ENCODE measurements at regions not wholly inside any gene's neighbourhood (a gene's known extent, or its start where the extent isn't known, plus 50 kb on each side); places are given as distances from the start of the nearest gene placed in this dataset.

DNA sequence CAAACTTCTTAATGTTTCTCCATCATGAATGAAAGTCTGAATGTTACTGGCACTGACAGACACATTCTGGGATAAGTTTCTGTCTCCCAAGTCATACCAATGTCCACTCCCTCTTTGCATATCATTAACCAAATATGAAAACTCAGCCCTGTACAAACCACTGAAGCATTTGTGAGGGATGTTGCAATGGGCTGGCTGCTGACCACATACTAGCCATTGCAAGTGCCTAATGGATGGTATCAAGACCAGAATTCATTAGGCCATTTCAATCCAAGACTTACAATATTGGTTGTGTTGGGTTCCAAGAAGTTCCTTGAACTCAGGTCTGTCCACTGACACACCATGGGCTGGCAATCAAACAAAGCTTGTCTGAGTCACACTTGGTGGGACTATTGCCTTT is 73.8 kb downstream of the CBLN2 start:
- in situ Hi-C loops (cut with MboI; ENCODE audit: low sequenced_read_pairs) = no loop called here

DNA sequence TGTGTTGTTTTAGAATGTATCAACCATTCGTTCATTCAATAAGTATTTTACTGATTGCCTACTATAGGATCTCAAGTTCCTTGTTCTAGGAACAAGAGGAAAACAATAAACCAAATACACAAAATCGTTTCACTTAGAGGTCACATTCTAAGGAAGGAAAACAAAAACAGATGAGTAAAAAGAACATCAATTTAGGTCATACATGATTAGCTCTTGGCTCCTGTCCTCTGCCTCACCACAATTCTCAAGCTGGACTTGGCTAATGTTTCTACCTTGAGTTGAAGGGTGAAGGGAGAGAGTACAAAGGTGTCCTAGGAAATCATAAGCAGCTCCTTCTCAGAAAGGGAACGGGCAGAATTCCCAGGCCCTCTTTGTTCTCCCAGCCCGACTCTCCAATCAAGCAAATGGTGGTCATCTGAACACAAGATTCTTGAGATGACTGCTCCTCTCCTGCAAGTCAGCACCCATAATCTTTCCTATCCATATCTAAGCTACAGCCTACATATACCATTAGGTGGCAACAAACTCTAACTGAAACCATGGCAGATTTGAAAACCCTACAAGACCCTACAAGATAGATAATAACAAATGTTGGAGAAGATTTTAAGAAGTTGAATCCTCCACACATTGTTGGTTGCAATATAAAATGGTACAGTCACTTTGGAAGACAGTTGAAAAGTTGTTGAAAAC is 76.0 kb downstream of the CBLN2 start:
- in situ Hi-C loops (cut with MboI; ENCODE audit: low sequenced_read_pairs) = no loop called here

DNA sequence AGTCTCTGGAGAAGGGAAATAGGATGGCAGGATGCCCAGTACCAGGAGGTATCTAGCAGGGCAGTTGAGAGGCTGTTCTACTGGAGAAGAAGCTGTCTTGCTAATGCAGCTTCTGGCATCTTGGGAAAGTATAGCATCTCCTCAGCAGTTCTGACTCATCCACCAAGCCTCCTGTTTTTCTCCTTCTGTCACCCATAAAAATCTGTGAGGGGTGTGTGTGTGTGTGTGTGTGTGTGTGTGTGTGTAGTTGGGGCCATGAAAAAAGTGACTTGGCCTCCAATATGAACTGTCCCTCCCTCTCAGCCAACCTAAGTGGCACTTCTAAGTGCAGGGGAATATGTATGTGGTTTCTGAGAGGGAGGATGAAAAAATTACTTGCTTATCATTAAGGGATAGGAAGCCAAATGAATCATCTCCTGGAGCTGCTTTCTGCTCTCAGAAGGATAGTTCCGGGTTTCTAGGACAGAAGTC is 83.9 kb downstream of the CBLN2 start:
- in situ Hi-C loops (cut with MboI; ENCODE audit: low sequenced_read_pairs) = no loop called here

DNA sequence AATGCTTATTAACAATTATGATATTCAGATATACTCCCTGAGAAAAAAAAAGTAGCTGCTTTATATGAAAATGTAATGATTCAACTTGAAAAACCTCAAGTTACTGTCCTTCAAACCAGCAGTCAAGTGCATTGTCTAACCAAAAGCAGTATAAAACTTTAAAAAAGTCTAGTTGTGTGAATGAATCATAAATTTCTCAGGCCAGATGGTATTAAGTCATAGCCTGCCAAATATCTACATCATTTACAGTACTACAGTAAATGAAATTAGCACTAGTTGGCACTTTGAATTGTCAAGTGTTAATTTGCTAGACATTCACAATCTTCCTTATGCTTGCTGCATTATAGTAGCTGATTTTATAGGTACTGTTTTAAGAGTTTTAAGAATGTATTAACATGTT is 85.9 kb downstream of the CBLN2 start:
- in situ Hi-C loops (cut with MboI; ENCODE audit: low sequenced_read_pairs) = no loop called here

DNA sequence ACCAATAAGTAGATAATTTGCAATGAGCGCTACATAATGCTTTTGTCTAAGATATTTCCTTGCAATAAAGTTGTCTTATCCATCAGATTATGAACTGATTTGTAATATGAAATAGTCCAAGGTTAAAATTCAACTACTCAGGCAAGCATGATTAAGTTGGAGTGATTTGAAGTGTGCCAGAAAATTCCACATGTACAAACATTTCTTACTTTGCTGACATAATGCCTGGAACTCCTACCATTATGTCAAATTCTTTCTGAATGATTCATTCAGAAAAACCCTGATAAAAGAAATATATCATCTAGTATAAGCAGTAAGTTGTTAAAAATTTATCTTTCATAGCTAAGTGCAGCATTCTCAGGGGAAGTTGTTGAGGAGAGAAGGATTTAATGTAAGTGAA is 87.3 kb downstream of the CBLN2 start:
- in situ Hi-C loops (cut with MboI; ENCODE audit: low sequenced_read_pairs) = no loop called here

DNA sequence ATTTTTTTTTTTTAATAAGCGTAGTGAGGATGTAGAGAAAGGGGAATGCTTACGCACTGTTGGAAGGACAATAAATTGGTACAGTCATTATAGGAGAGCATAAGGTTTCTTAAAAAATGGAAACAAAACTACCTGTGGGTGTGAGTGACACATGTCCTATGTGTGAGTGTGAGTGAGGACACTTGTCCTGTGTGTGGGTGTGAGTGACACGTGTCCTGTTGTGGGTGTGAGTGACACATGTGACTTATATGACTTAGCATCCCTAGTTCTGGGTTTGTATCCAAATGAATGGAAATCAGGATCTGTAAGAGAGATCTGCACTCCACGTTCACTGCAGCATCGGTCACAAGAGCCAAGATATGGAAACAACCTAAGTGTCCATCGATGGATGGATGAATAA is 91.8 kb downstream of the CBLN2 start:
- in situ Hi-C loops (cut with MboI; ENCODE audit: low sequenced_read_pairs) = no loop called here

DNA sequence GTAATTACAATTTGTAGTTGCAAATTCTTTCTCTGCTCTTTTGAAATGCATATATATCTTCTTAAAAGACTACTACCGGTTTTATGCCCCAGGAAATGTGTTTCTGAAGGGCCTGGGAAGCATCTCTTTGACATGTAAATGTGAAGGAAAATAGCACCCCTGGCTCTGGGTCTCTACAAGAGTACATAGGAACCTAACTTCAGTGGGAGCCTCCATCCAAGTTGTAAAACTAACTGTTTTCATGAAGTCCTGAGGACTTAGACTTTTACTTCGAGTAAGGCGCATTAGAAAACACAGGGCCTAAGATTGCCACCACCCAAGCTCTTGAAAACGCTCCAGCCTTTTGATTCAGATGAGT is 99.4 kb downstream of the CBLN2 start:
- in situ Hi-C loops (cut with MboI; ENCODE audit: low sequenced_read_pairs) = no loop called here

DNA sequence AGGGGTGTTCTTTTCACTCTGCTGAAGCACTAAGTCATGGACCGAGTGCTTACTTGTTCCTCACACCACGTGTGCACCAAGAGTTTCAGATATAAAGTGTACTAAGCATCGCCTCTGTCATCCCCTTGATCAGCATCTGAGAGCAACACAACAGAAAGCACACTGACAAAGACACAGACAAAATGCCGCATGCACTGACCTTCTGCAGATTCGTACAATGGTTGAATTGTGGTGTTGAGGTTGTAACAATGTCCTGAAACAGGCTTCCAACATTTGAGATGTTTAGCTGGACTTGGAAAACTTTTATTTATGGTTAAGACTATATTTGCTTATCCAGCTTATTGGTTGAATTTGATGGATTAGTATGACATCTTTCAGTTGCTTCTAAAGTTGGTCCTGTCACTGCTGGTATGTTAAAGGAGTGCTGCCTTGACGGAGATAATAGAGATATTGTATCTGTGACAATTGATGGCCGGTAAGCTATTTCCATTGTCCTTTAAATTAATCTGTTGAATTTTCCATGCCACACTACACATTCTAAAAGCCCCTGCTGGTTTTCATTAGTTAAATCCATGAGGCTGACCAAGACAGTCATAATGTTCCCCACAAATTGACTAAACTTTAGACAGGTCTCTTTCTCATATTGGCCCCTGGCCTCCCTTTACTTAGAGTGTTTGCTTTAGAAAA is 99.9 kb downstream of the CBLN2 start:
- in situ Hi-C loops (cut with MboI; ENCODE audit: low sequenced_read_pairs) = no loop called here

DNA sequence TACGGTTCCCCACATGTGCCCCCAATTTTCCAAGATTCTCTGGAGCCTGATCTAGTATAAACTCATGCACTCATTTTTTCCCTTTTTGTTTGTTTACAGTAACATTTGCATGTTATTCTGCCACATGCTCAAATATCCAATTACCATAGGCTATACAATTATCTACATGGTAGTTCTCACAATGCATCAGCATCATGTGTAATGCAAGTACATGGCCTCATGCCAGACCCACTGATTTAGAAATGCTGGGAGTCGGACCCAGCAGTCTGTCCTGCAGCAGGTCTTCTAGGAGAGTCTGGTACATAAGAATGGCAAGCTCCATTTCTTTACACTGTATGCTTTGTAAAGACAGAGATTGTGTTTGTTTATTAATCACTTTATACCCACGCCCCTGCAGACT is 107.7 kb downstream of the CBLN2 start:
- in situ Hi-C loops (cut with MboI; ENCODE audit: low sequenced_read_pairs) = no loop called here

DNA sequence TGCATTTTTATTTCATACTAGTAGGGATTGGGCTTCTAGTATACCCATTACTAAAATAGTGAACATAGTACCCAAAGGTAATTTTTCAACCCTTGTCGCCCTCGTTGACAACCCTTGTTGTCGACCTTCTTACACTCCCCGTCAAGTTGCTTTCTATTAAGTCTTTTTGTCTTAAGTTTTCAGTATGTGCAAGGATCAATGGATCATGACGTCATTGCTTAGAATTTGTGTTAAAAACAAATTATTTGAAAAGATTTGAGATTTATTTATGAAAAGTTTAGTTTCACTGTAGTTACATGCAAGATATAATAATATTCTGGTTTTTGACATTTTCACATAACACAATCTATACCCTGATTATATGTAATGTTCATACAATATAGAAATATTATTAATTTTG is 110.4 kb downstream of the CBLN2 start:
- in situ Hi-C loops (cut with MboI; ENCODE audit: low sequenced_read_pairs) = no loop called here

DNA sequence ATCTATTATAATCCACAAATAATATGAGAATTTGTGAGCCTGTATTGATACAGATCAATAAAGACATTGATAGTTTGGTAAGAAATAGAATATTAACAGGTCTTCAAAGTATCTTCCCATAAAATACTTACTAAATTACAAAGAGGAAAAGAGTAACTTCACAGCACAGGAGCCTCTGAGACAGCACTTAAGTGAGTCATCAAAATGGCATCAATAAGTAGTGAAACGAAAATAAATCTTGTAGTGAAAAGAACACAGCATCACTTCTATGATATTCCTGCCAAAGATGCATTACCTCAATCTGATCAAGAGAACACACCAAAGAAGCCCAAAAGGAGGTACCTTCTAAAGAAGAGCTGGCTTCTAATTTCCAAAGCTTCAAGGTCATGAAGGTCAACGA is 116.4 kb downstream of the CBLN2 start:
- in situ Hi-C loops (cut with MboI; ENCODE audit: low sequenced_read_pairs) = no loop called here

DNA sequence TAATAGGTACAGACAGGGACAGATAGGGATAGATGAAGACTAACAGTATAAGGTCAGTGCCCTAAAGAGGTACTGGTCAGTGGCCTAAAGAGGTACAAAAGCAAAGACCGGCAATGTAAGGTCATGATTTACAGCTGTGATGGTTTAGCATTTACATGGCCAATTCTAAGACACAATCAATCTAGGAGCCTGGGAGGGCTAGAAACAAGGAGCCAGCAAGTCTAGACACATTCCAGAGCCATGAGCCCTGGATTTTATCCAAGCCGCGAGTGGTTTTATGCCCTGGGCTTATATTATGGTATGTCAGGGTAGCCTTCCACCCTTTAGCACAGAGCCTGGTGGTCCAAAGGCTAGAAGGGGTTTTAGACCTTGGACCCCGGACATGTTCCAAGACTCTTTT is 124.2 kb downstream of the CBLN2 start:
- in situ Hi-C loops (cut with MboI; ENCODE audit: low sequenced_read_pairs) = no loop called here

DNA sequence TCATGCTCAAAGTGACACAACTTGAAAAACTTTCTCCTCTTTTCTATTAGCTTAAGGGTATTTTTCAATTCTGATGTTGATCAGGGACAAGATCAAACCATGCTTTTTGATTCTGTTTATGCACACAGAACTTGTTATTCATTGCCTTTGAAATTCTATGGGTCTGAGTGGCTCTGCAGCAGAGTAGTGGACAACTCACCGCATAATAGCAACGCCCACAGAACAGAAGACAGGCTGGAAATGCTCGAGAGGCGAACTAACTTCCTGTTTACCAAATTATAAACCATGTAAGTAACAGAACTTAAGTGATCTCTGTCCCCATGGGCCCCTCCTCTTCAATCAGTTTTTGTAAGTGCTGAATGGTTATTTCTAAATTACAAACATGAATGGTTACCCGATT is 131.2 kb downstream of the CBLN2 start:
- in situ Hi-C loops (cut with MboI; ENCODE audit: low sequenced_read_pairs) = no loop called here

DNA sequence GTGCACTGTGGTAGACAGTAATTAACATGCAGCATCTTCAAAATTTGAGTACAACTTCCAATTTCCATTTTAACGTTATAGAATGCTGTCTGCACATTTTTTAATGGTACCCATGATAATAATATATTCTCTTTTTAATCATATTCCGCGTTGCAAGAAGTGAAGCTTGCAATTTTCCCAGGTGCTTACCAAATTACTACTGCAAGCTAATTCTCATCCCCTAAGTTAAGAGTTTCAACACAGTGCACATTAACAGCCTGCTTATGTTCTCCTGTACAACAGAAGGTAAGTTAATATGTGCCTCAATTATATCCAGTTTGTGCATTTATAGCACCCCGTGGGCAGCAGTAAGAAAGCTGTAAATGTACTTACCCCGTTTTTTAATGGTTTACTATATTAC is 132.9 kb downstream of the CBLN2 start:
- in situ Hi-C loops (cut with MboI; ENCODE audit: low sequenced_read_pairs) = no loop called here

DNA sequence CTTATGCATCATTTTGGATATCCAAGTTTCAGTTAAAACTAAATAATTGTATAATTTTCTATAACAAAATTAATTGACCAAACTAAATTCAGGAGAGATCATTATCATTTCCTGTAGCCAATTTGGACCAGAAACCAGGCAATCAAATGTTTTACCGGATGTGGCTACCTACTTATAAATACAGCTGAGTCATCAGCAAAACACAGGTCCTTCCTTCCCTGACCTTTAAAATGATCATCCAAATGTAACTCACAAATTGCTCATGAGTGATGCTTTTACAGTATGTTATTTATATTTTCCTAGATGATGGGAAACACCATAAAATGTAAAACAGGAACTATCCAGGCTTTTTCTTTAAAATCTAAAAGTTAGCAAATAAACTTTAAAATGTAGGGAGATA is 133.7 kb downstream of the CBLN2 start:
- in situ Hi-C loops (cut with MboI; ENCODE audit: low sequenced_read_pairs) = no loop called here

DNA sequence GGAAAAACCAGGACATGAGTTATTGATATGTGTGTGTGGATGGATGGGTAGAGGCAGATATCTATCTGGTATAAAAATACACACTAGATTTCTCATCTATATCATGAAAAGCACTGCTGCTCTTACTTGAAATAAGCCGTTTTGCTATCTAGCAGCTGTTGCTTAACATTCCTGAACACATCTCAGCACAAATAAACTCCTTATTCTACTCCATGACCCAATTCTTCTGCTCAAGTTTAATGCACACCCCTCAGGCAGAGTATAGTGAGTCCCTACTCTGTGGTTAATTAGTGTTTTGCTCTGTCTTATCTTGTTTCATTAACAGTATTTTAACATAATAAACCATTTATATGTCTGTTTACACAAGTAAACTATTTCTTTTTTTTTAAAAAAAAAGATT is 134.2 kb downstream of the CBLN2 start:
- in situ Hi-C loops (cut with MboI; ENCODE audit: low sequenced_read_pairs) = no loop called here

DNA sequence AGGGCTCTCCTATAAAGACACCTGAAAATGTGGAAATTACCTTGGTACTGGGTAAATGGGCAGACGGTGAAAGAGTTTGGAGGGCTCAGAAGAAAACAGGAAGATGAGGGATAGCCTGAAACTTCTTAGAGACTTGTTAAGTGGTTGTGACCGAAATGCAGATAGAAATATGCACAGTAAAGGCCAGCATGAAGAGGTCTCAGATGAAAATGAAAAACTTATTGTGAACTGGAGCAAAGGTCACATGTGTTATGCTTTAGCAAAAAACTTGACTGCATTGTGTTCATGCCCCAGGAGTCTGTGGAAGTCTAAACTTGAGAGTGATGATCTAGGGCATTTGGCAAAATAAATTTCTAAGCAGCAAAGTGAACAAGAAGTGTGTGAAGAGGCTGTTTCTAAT is 137.1 kb downstream of the CBLN2 start:
- in situ Hi-C loops (cut with MboI; ENCODE audit: low sequenced_read_pairs) = no loop called here

DNA sequence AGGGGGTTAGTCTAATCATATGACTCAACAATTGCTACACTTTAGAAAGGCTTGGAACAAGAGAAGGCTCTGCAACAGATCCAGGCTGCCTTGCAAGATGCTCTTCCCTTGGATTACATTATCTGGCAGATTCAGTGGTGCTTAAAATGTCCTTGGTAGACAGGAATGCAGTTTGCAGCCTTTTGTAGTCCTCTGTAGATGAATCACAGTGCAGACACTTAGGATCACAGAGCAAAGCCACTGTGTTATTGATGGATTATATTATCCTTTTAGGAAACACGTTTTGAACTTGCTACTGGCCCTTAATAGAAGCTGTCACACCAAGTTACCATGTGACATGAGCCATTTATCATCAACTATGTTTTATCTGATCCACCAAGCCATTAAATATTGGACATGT is 152.2 kb downstream of the CBLN2 start:
- in situ Hi-C loops (cut with MboI; ENCODE audit: low sequenced_read_pairs) = no loop called here

DNA sequence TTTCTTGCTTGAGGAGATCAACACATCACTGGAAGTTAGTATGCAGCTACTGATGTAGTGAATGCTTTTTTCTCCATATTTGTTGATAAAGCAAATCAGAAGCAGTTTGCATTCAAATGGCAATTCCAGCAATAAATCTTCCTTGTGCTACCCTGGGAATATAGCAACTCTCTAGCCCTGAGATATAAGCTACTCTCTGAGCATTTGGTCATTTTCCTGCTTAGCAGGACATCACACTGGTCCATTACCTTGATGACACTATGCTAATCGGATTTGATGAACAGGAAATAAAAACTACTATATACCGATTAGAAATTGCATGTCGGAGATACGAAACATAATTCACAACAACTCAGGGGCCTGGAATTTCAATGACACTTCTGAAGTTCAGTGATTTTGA is 152.7 kb downstream of the CBLN2 start:
- in situ Hi-C loops (cut with MboI; ENCODE audit: low sequenced_read_pairs) = no loop called here

DNA sequence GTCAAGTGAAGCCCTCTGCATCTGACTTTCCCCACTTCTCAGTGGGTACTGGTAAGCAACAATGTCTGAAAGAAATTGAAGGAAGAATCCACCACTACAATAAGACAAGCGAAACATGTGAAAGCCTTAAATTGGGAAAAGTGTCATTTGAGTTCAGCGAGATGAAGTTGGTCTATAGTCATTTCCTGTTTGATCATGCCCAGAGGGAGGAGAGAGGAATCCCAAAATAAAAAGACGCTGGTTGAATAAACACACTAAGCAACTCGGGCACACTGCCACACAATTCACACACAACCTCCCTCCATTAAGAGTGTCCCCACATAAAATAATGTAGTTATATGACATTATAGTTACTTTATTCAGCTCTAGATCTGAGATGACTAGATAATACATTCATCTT is 166.1 kb downstream of the CBLN2 start:
- in situ Hi-C loops (cut with MboI; ENCODE audit: low sequenced_read_pairs) = no loop called here

DNA sequence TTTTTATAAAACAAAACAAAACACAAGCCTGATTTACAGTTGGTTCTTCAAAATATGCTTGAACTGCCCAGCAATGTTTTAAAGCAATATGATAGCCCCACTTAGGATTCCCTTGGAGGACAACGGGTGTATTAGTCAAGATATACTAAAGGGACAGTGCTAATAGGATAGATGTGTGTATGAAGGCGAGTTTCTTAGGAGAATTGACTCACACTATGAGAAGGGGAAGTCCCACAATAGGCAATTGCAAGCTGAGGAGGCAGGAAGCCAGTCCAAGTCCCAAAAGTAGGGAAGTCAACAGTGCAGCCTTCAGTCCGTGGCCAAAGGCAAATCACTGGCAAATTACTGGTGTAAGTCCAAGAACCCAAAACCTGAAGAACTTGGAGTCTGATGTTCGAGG is 167.9 kb downstream of the CBLN2 start:
- in situ Hi-C loops (cut with MboI; ENCODE audit: low sequenced_read_pairs) = no loop called here

DNA sequence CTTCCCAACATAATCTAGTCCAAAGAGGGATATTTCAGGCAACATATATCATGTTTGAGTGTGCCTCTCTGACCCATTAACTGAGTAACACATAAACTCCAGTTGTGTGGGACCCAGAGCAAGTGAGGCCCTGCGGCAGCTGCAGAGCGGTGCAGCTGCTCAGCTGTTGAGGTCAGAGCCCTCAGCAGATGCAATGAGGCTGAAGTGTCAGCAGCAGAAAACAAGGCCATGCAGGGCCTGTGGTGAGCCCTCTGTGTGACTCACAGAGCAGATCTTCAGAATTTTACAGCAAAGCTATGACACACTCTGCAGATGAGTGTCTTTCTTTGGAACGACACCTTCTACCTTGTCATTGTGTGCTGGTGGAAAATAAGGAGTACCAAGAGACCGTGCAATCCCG is 168.5 kb downstream of the CBLN2 start:
- in situ Hi-C loops (cut with MboI; ENCODE audit: low sequenced_read_pairs) = no loop called here

DNA sequence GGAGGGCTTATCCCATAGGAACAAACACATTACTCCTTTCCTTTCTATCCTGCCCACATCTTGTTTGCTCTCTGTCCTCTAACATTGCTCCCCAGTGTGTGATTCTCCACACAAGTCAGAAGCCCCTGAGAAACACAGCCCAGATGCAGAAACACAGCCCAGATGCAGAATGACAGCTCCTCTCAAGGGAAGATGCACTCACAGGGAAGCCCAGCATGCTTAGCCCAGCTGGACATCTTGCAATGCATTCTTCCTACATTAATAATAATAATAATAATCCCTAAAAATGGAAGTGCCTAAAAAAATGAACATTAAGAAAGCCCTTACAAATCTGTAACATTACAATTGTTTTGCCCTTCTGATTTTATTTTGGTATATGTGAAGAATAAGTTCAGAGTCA is 172.1 kb downstream of the CBLN2 start:
- in situ Hi-C loops (cut with MboI; ENCODE audit: low sequenced_read_pairs) = no loop called here
